OCI-LY3 (cell line): ENCODE measurements at regions not wholly inside any gene's neighbourhood (a gene's known extent, or its start where the extent isn't known, plus 50 kb on each side); places are given as distances from the start of the nearest gene placed in this dataset.

ENCODE experiments used
- H2AFZ ChIP-seq: fragments of 200-600, 300-600 bp; shearing (Covaris generic); 2 replicates; pipeline ENCODE4 v1.6.0; 2014; ENCODE audit warnings: antibody characterized with exemption, low read depth, low read length
- H3K27ac ChIP-seq: fragments of 200-600, 300-600 bp; sonication (generic); 2 replicates; pipeline ENCODE4 v1.5.1; 2014; ENCODE audit warnings: mild to moderate bottlenecking, low read length, moderate library complexity, mixed read lengths
- H3K27me3 ChIP-seq: fragments of 200-600, 300-600 bp; sonication (generic); 2 replicates; pipeline ENCODE4 v1.6.1; 2014; ENCODE audit warnings: low read depth, low read length, mixed read lengths
- H3K36me3 ChIP-seq: fragments of 200-600, 300-600 bp; sonication (generic); replicated peaks from 2 replicates; pipeline ENCODE3; 2014; ENCODE audit warnings: low read depth, low read length, mixed read lengths
- H3K4me1 ChIP-seq: fragments of 300-600, 200-600 bp; sonication (generic); 2 replicates; pipeline ENCODE4 v1.6.1; 2014; ENCODE audit warnings: low read length, mixed read lengths
- H3K4me2 ChIP-seq: fragments of 200-600, 300-600 bp; sonication (generic); 2 replicates; pipeline ENCODE4 v1.6.1; 2014; ENCODE audit warnings: low read length, mixed read lengths
- H3K4me3 ChIP-seq: fragments of 300-600, 200-600 bp; sonication (generic); 2 replicates; pipeline ENCODE4 v1.5.1; 2014; ENCODE audit warnings: antibody characterized with exemption, mild to moderate bottlenecking, low read length, moderate library complexity
- H3K79me2 ChIP-seq: fragments of 300-600, 200-600 bp; shearing (Covaris generic); 2 replicates; pipeline ENCODE4 v1.6.1; 2014; ENCODE audit warnings: mild to moderate bottlenecking, low read length, mixed read lengths
- H3K9ac ChIP-seq: fragments of 300-600, 200-600 bp; shearing (Covaris generic); 2 replicates; pipeline ENCODE4 v1.6.0; 2014; ENCODE audit warnings: mild to moderate bottlenecking, low read length, moderate library complexity
- H3K9me3 ChIP-seq: fragments of 200-600, 300-600 bp; shearing (Covaris generic); 2 replicates; pipeline ENCODE4 v1.6.1; 2014; ENCODE audit warnings: low read length, mixed read lengths; ENCODE audit not compliant: insufficient read depth
- H4K20me1 ChIP-seq: fragments of 200-600, 300-600 bp; sonication (generic); 2 replicates; pipeline ENCODE4 v1.6.1; 2016; ENCODE audit warnings: low read length, mixed read lengths; ENCODE audit not compliant: insufficient read depth
- CTCF ChIP-seq: fragments of 200-600, 300-600 bp; sonication (generic); IDR thresholded peaks from 2 replicates; pipeline ENCODE4 v1.5.1; 2014; ENCODE audit warnings: antibody characterized with exemption, low read length, low read depth
- EZH2phosphoT487 ChIP-seq: fragments of 200-600 bp; shearing (Covaris generic); IDR thresholded peaks from 2 replicates; pipeline ENCODE4 v1.6.1; 2018; ENCODE audit warnings: antibody characterized with exemption, mixed run types, low read depth

DNA sequence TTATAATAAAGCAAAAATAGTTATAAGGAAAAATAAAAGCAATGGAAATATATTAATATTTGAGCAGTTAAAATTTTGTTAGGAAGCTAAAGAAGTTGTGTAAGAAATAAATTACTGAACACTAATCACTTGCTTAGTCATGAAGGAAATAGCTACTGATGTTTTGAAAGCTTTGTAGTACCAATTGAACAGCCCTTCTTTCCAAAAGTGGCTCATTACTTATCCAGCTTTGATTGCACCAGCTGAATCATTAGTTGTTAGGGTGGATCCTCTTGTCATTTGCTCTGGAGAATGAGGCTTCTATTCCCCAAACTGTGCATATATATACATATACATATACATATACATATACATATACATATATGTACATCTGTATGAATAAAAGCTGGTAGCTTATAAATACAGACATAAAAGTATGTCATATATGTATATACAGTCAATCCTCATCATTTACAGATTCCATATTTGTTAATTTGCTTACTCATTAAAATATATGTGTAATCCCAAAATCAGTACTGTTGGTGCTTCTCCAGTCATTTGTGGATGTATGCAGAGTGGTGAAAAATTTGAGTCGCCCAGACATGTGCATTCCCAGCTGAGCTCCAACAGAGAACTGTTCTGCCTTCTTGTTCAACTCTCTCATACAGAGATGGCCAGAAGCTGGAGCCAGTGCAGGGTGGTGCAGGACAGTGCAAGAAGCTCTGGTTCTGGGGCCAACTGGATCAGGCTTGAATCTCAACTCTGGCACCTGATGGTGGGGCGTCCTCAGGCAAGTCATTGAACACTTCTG lies 214.1 kb downstream of the RPAP3 start:
- Histone ChIP-seq H3K27ac (no peak overlapping the region), H3K79me2 (no peaks in the 10 kb centered on the region), H3K9ac (no peak overlapping the region), H3K27me3 (peaks cover 5% of the 10 kb centered on the region; the same call in 1 of the 2 replicates), H3K9me3 (no peaks in the 10 kb centered on the region), H3K36me3 (no peaks in the 10 kb centered on the region), H3K4me1 (no peaks in the 10 kb centered on the region), H3K4me2 (no peak overlapping the region), H3K4me3 (no peak overlapping the region), H2AFZ (no peak overlapping the region), H4K20me1 (no peaks in the 10 kb centered on the region)
- TF ChIP-seq EZH2phosphoT487 = no peak
- TF ChIP-seq CTCF = no peak

GRCh38 chr12:47488888-47489287 lies 216.9 kb downstream of the RPAP3 start:
- peaks cover 5% of the 10 kb centered on the region; the same call in 1 of the 2 replicates for H3K27me3 ChIP-seq
- no peaks in the 10 kb centered on the region for H3K79me2 ChIP-seq
- no peak overlapping the region for H3K4me3 ChIP-seq
- TF ChIP-seq CTCF (no peak), EZH2phosphoT487 (no peak)
- no peak overlapping the region for H3K27ac ChIP-seq
- no peak overlapping the region for H3K9ac ChIP-seq
- H4K20me1 ChIP-seq = no peaks in the 10 kb centered on the region
- no peak overlapping the region for H3K4me2 ChIP-seq
- H2AFZ ChIP-seq = no peak overlapping the region
- H3K9me3 ChIP-seq = no peaks in the 10 kb centered on the region
- no peaks in the 10 kb centered on the region for H3K36me3 ChIP-seq
- H3K4me1 ChIP-seq = no peaks in the 10 kb centered on the region

DNA sequence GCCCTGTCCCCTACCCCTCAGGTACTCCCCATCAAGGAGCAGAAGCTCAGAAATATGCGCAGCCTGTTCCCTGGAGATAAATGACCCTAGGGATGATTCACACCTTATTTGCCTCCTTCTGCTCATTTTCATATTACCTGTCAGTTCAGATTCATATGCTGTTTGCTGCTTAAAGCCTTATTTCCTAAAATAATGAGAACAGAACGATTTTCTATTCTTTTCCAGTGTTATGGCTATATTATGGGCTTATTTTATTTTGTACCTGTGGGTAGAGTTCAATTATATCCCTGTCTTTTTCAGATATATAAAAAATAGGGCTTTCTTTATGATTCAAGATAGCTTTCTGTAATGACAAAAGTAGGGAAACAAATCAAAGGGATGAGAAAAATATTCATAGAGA lies 224.8 kb downstream of the RPAP3 start:
- Histone ChIP-seq H3K4me2 (no peak overlapping the region), H3K27ac (no peak overlapping the region), H3K27me3 (no peaks in the 10 kb centered on the region), H3K4me3 (no peak overlapping the region), H2AFZ (no peak overlapping the region), H4K20me1 (no peaks in the 10 kb centered on the region), H3K36me3 (no peaks in the 10 kb centered on the region), H3K4me1 (no peaks in the 10 kb centered on the region), H3K9me3 (peaks cover 8% of the 10 kb centered on the region; the same call in 1 of the 2 replicates), H3K79me2 (no peaks in the 10 kb centered on the region), H3K9ac (no peak overlapping the region)
- TF ChIP-seq EZH2phosphoT487 (no peak), CTCF (no peak)

DNA sequence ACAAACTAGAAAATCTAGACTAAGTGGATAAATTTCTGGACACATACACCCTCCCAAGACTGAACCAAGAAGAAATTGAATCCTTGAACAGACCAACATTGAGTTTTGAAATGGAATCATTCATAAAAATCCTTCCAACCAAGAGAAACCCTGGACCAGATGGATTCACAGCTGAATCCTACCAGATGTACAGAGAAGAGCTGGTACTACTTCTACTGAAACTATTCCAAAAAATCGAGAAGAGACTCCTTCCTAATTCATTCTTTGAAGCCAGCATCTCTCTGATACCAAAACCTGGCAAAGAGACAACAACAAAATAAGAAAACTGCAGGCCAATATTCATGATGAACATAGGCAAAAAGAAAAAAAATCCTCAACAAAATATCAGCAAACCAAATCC lies 227.4 kb downstream of the RPAP3 start:
- H3K4me3 ChIP-seq = no peak overlapping the region
- no peaks in the 10 kb centered on the region for H4K20me1 ChIP-seq
- H3K79me2 ChIP-seq = no peaks in the 10 kb centered on the region
- no peak overlapping the region for H3K9ac ChIP-seq
- H3K9me3 ChIP-seq = peaks cover 9% of the 10 kb centered on the region; the same call in 1 of the 2 replicates
- no peak overlapping the region for H2AFZ ChIP-seq
- no peaks in the 10 kb centered on the region for H3K36me3 ChIP-seq
- H3K27me3 ChIP-seq = no peaks in the 10 kb centered on the region
- H3K27ac ChIP-seq = no peak overlapping the region
- TF ChIP-seq CTCF (no peak), EZH2phosphoT487 (no peak)
- H3K4me2 ChIP-seq = no peak overlapping the region
- H3K4me1 ChIP-seq = no peaks in the 10 kb centered on the region
